ENCODE measurements at regions not wholly inside any gene's neighbourhood (a gene's known extent, or its start where the extent isn't known, plus 50 kb on each side); places are given as distances from the start of the nearest gene placed in this dataset.

GRCh38 chr18:29147944-29148343 is 971.0 kb upstream of the CDH2 start:
- no peaks in the 10 kb centered on the region for H3K9me3 ChIP-seq (ENCODE audit: low read depth, low read length)
- H3K4me1 ChIP-seq (ENCODE audit: insufficient read depth, low read length): no peaks in the 10 kb centered on the region
- no peak overlapping the region for H3K4me3 ChIP-seq (ENCODE audit: low read length)
- no peaks in the 10 kb centered on the region for H3K27me3 ChIP-seq (ENCODE audit: insufficient read depth, low read length)

GRCh38 chr18:29146068-29146467 is 969.1 kb upstream of the CDH2 start:
- H3K4me3 ChIP-seq (ENCODE audit: low read length): no peak overlapping the region
- H3K27me3 ChIP-seq (ENCODE audit: insufficient read depth, low read length): no peaks in the 10 kb centered on the region
- H3K9me3 ChIP-seq (ENCODE audit: low read depth, low read length): no peaks in the 10 kb centered on the region
- no peaks in the 10 kb centered on the region for H3K4me1 ChIP-seq (ENCODE audit: insufficient read depth, low read length)

- Histone ChIP-seq H3K9me3 (ENCODE audit: low read depth, low read length) (no peaks in the 10 kb centered on the region), H3K4me3 (ENCODE audit: low read length) (no peak overlapping the region), H3K4me1 (ENCODE audit: insufficient read depth, low read length) (no peaks in the 10 kb centered on the region), H3K27me3 (ENCODE audit: insufficient read depth, low read length) (no peaks in the 10 kb centered on the region)
These were observed 963.7 kb upstream of the CDH2 start for GRCh38 chr18:29140590-29140989.

GRCh38 chr18:29137773-29138495 is 961.0 kb upstream of the CDH2 start:
- Histone ChIP-seq H3K4me3 (ENCODE audit: low read length) (no peak overlapping the region), H3K4me1 (ENCODE audit: insufficient read depth, low read length) (no peaks in the 10 kb centered on the region), H3K27me3 (ENCODE audit: insufficient read depth, low read length) (no peaks in the 10 kb centered on the region), H3K9me3 (ENCODE audit: low read depth, low read length) (no peaks in the 10 kb centered on the region)

GRCh38 chr18:29123706-29124530 is 947.0 kb upstream of the CDH2 start:
- H3K4me1 ChIP-seq (ENCODE audit: insufficient read depth, low read length): no peaks in the 10 kb centered on the region
- H3K4me3 ChIP-seq (ENCODE audit: low read length): no peak overlapping the region
- H3K9me3 ChIP-seq (ENCODE audit: low read depth, low read length): no peaks in the 10 kb centered on the region
- H3K27me3 ChIP-seq (ENCODE audit: insufficient read depth, low read length): no peaks in the 10 kb centered on the region

- H3K4me3 ChIP-seq (ENCODE audit: low read length): no peak overlapping the region
- H3K9me3 ChIP-seq (ENCODE audit: low read depth, low read length): no peaks in the 10 kb centered on the region
- no peaks in the 10 kb centered on the region for H3K27me3 ChIP-seq (ENCODE audit: insufficient read depth, low read length)
- peaks cover 4% of the 10 kb centered on the region for H3K4me1 ChIP-seq (ENCODE audit: insufficient read depth, low read length)
These were observed 927.7 kb upstream of the CDH2 start for GRCh38 chr18:29104671-29105070.

GRCh38 chr18:29104227-29104626 is 927.3 kb upstream of the CDH2 start:
- H3K4me3 ChIP-seq (ENCODE audit: low read length): no peak overlapping the region
- H3K27me3 ChIP-seq (ENCODE audit: insufficient read depth, low read length): no peaks in the 10 kb centered on the region

GRCh38 chr18:29096079-29096770 is 919.3 kb upstream of the CDH2 start:
- Histone ChIP-seq H3K4me3 (ENCODE audit: low read length) (no peak overlapping the region), H3K9me3 (ENCODE audit: low read depth, low read length) (no peaks in the 10 kb centered on the region), H3K4me1 (ENCODE audit: insufficient read depth, low read length) (peaks cover 15% of the 10 kb centered on the region), H3K27me3 (ENCODE audit: insufficient read depth, low read length) (no peaks in the 10 kb centered on the region)

More at GRCh38 chr18:29104227-29104626, 927.3 kb upstream of the CDH2 start:
- Histone ChIP-seq H3K4me1 (ENCODE audit: insufficient read depth, low read length) (peaks cover 4% of the 10 kb centered on the region), H3K9me3 (ENCODE audit: low read depth, low read length) (no peaks in the 10 kb centered on the region)

GRCh38 chr18:29087616-29088246 is 910.8 kb upstream of the CDH2 start:
- H3K4me3 ChIP-seq (ENCODE audit: low read length): no peak overlapping the region
- H3K27me3 ChIP-seq (ENCODE audit: insufficient read depth, low read length): no peaks in the 10 kb centered on the region
- no peaks in the 10 kb centered on the region for H3K4me1 ChIP-seq (ENCODE audit: insufficient read depth, low read length)
- H3K9me3 ChIP-seq (ENCODE audit: low read depth, low read length): no peaks in the 10 kb centered on the region

- H3K27me3 ChIP-seq (ENCODE audit: insufficient read depth, low read length): no peaks in the 10 kb centered on the region
- no peaks in the 10 kb centered on the region for H3K9me3 ChIP-seq (ENCODE audit: low read depth, low read length)
- no peak overlapping the region for H3K4me3 ChIP-seq (ENCODE audit: low read length)
These were observed 907.2 kb upstream of the CDH2 start for GRCh38 chr18:29084120-29084519.

GRCh38 chr18:29083545-29083944 is 906.6 kb upstream of the CDH2 start:
- Histone ChIP-seq H3K4me3 (ENCODE audit: low read length) (no peak overlapping the region), H3K4me1 (ENCODE audit: insufficient read depth, low read length) (no peaks in the 10 kb centered on the region), H3K9me3 (ENCODE audit: low read depth, low read length) (no peaks in the 10 kb centered on the region), H3K27me3 (ENCODE audit: insufficient read depth, low read length) (no peaks in the 10 kb centered on the region)

More at GRCh38 chr18:29084120-29084519, 907.2 kb upstream of the CDH2 start:
- H3K4me1 ChIP-seq (ENCODE audit: insufficient read depth, low read length): no peaks in the 10 kb centered on the region

GRCh38 chr18:29080946-29081345 is 904.0 kb upstream of the CDH2 start:
- Histone ChIP-seq H3K4me3 (ENCODE audit: low read length) (no peak overlapping the region), H3K27me3 (ENCODE audit: insufficient read depth, low read length) (no peaks in the 10 kb centered on the region), H3K9me3 (ENCODE audit: low read depth, low read length) (no peaks in the 10 kb centered on the region), H3K4me1 (ENCODE audit: insufficient read depth, low read length) (no peaks in the 10 kb centered on the region)

- Histone ChIP-seq H3K9me3 (ENCODE audit: low read depth, low read length) (no peaks in the 10 kb centered on the region), H3K4me1 (ENCODE audit: insufficient read depth, low read length) (no peaks in the 10 kb centered on the region), H3K4me3 (ENCODE audit: low read length) (no peak overlapping the region), H3K27me3 (ENCODE audit: insufficient read depth, low read length) (no peaks in the 10 kb centered on the region)
These were observed 901.3 kb upstream of the CDH2 start for GRCh38 chr18:29078273-29078672.

GRCh38 chr18:29077344-29077743 is 900.4 kb upstream of the CDH2 start:
- H3K4me3 ChIP-seq (ENCODE audit: low read length): no peak overlapping the region
- H3K27me3 ChIP-seq (ENCODE audit: insufficient read depth, low read length): no peaks in the 10 kb centered on the region
- no peaks in the 10 kb centered on the region for H3K4me1 ChIP-seq (ENCODE audit: insufficient read depth, low read length)
- no peaks in the 10 kb centered on the region for H3K9me3 ChIP-seq (ENCODE audit: low read depth, low read length)

- Histone ChIP-seq H3K4me3 (ENCODE audit: low read length) (no peak overlapping the region), H3K27me3 (ENCODE audit: insufficient read depth, low read length) (no peaks in the 10 kb centered on the region), H3K4me1 (ENCODE audit: insufficient read depth, low read length) (no peaks in the 10 kb centered on the region), H3K9me3 (ENCODE audit: low read depth, low read length) (no peaks in the 10 kb centered on the region)
These were observed 899.7 kb upstream of the CDH2 start for GRCh38 chr18:29076645-29077044.

All from mononuclear cell (primary cell).